Right atrium auricular region (tissue), 2 donors: ENCODE measurements at regions not wholly inside any gene's neighbourhood (a gene's known extent, or its start where the extent isn't known, plus 50 kb on each side); places are given as distances from the start of the nearest gene placed in this dataset.

Source experiments
- DNase-seq: peaks from one replicate; pipeline ENCODE4 v3.0.0-alpha.2; 2019; ENCODE audit warnings: low spot score
- H3K27ac ChIP-seq, 2 donors: fragments of 200-600 bp; sonication (generic); 1 replicate in 1 of 2; 2 replicates in 1 of 2; pipeline ENCODE4 v1.5.1; 2016 to 2019
- H3K27me3 ChIP-seq, 2 donors: fragments of 200-600 bp; sonication (generic); one replicate each; pipeline versions ENCODE4 v1.5.1 to v1.6.0; 2017 to 2019
- H3K36me3 ChIP-seq: fragments of 200-600 bp; sonication (generic); one replicate; pipeline ENCODE4 v1.5.1; 2016
- H3K4me1 ChIP-seq, 2 donors: fragments of 200-600 bp; sonication (generic); one replicate each; pipeline versions ENCODE4 v1.5.1 to v1.6.0; 2017 to 2019
- H3K4me3 ChIP-seq, 2 donors: fragments of 200-600 bp; sonication (generic); 1 replicate in 1 of 2; 2 replicates in 1 of 2; pipeline ENCODE4 v1.5.1; 2017 to 2019; ENCODE audit warnings: mild to moderate bottlenecking in 1 of 2, moderate library complexity in 1 of 2
- H3K9me3 ChIP-seq, 2 donors: fragments of 200-600 bp; sonication (generic); one replicate each; pipeline ENCODE4 v1.5.1; 2019
- TF ChIP-seq, protein P1 (sequence below), 2 donors: fragments of 200-600 bp; sonication (generic); IDR thresholded peaks; one replicate each; pipeline ENCODE4 v1.5.1; 2019; ENCODE audit warnings: antibody characterized with exemption in 2 of 2

- H3K36me3 ChIP-seq = no peaks in the 10 kb centered on the region
- DNase-seq = no peak
- TF ChIP-seq, protein P1, sequence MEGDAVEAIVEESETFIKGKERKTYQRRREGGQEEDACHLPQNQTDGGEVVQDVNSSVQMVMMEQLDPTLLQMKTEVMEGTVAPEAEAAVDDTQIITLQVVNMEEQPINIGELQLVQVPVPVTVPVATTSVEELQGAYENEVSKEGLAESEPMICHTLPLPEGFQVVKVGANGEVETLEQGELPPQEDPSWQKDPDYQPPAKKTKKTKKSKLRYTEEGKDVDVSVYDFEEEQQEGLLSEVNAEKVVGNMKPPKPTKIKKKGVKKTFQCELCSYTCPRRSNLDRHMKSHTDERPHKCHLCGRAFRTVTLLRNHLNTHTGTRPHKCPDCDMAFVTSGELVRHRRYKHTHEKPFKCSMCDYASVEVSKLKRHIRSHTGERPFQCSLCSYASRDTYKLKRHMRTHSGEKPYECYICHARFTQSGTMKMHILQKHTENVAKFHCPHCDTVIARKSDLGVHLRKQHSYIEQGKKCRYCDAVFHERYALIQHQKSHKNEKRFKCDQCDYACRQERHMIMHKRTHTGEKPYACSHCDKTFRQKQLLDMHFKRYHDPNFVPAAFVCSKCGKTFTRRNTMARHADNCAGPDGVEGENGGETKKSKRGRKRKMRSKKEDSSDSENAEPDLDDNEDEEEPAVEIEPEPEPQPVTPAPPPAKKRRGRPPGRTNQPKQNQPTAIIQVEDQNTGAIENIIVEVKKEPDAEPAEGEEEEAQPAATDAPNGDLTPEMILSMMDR (IDR thresholded peaks at IDR 0.05) = no peak
- no peaks in the 10 kb centered on the region for H3K4me1 ChIP-seq
- H3K27ac ChIP-seq = no peak overlapping the region
- no peaks in the 10 kb centered on the region for H3K27me3 ChIP-seq
- H3K9me3 ChIP-seq = no peaks in the 10 kb centered on the region
- H3K4me3 ChIP-seq = no peak overlapping the region
Observed at GRCh38 chr6:93731306-93731705, 311.9 kb upstream of the EPHA7 start.

- H3K4me1 ChIP-seq = no peaks in the 10 kb centered on the region
- TF ChIP-seq, protein P1 (IDR thresholded peaks at IDR 0.05) = no peak
- DNase-seq = no peak
- H3K27ac ChIP-seq = no peak overlapping the region
- H3K27me3 ChIP-seq = no peaks in the 10 kb centered on the region
- no peaks in the 10 kb centered on the region for H3K9me3 ChIP-seq
- no peak overlapping the region for H3K4me3 ChIP-seq
- no peaks in the 10 kb centered on the region for H3K36me3 ChIP-seq
Observed at GRCh38 chr6:93728150-93728549, 308.8 kb upstream of the EPHA7 start.

DNA sequence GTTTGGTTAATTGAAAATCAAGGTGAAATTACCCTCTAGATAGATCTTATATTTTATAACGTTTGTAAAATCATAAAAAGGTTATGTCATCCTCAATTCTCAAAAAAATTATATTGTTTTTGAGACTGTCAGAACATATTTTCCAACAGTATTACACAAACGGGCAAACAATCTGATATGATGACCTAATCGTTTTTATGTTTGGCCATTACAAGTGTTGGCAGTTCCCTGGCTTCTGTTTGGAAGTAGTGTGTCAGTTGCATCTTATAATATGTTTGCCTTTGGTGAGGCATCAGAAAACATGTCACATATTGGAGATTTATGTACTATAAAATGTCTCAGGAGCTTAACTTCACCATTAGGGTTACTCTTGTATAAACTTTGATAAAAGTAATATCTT, 308.1 kb upstream of the EPHA7 start:
- H3K4me3 ChIP-seq = no peak overlapping the region
- H3K9me3 ChIP-seq = no peaks in the 10 kb centered on the region
- H3K27ac ChIP-seq = no peak overlapping the region
- TF ChIP-seq, protein P1 (IDR thresholded peaks at IDR 0.05) = no peak
- no peak for DNase-seq
- H3K27me3 ChIP-seq = no peaks in the 10 kb centered on the region
- no peaks in the 10 kb centered on the region for H3K4me1 ChIP-seq
- no peaks in the 10 kb centered on the region for H3K36me3 ChIP-seq

- no peak overlapping the region for H3K4me3 ChIP-seq
- no peaks in the 10 kb centered on the region for H3K9me3 ChIP-seq
- DNase-seq = no peak
- no peaks in the 10 kb centered on the region for H3K27me3 ChIP-seq
- no peaks in the 10 kb centered on the region for H3K4me1 ChIP-seq
- no peak overlapping the region for H3K27ac ChIP-seq
- TF ChIP-seq, protein P1 (IDR thresholded peaks at IDR 0.05) = peak in 1 of 2 donors; percentile 45
- no peaks in the 10 kb centered on the region for H3K36me3 ChIP-seq
Observed at GRCh38 chr6:93721386-93722048, 302.2 kb upstream of the EPHA7 start.

GRCh38 chr6:93713974-93714373, 294.6 kb upstream of the EPHA7 start:
- Histone ChIP-seq H3K9me3 (peaks cover 0 to 28% of the 10 kb centered on the region in 2 donors), H3K36me3 (no peaks in the 10 kb centered on the region), H3K27me3 (no peaks in the 10 kb centered on the region), H3K27ac (no peak overlapping the region), H3K4me1 (no peaks in the 10 kb centered on the region), H3K4me3 (no peak overlapping the region)
- TF ChIP-seq, protein P1 (IDR thresholded peaks at IDR 0.05) = no peak
- DNase-seq = no peak

GRCh38 chr6:93703431-93703830, 284.1 kb upstream of the EPHA7 start:
- Histone ChIP-seq H3K9me3 (peaks cover 0 to 12% of the 10 kb centered on the region in 2 donors), H3K36me3 (no peaks in the 10 kb centered on the region), H3K27ac (no peak overlapping the region), H3K4me3 (no peak overlapping the region), H3K4me1 (no peaks in the 10 kb centered on the region), H3K27me3 (no peaks in the 10 kb centered on the region)
- DNase-seq = no peak
- TF ChIP-seq, protein P1 (IDR thresholded peaks at IDR 0.05) = no peak
